ENCODE measurements at regions not wholly inside any gene's neighbourhood (a gene's known extent, or its start where the extent isn't known, plus 50 kb on each side); places are given as distances from the start of the nearest gene placed in this dataset.
A peak's percentile ranks its signal among the peaks of the same experiment; 100 is the strongest.
"Not testable (repeated sequence)": the region's sequence is repeated elsewhere in the genome, so short reads cannot be mapped to it uniquely, and the experiment has no call there.

DNA sequence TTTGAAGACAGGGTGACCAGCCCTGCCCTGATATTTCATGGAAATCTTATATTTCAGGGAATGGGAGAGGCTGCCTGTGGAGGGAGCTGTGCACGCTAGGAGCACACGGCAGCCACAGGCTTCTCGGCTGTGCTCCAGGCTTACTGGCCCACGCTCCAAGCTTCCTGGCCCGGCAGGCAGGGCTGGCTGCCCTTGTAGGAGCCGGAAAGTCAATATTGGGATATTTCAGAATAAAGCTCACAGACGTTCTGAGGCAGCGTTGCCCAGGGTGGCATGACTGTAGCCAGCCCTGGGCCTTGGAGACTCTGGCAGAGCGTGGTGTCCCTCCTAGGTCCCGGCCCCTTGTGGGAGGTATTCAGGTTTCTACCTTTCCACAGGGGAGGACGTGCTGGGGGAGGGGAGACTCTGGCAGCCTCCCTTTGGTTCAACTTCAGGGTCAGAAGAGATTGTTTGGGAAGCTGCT lies 95.6 kb downstream of the NPIPB11 start (continued):
- TF ChIP-seq ZKSCAN1 (IDR thresholded peaks at IDR 0.05; ENCODE audit: low read length), result no peak
- TF ChIP-seq, protein P1, sequence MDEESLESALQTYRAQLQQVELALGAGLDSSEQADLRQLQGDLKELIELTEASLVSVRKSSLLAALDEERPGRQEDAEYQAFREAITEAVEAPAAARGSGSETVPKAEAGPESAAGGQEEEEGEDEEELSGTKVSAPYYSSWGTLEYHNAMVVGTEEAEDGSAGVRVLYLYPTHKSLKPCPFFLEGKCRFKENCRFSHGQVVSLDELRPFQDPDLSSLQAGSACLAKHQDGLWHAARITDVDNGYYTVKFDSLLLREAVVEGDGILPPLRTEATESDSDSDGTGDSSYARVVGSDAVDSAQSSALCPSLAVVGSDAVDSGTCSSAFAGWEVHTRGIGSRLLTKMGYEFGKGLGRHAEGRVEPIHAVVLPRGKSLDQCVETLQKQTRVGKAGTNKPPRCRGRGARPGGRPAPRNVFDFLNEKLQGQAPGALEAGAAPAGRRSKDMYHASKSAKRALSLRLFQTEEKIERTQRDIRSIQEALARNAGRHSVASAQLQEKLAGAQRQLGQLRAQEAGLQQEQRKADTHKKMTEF (CRISPR knock-in tag; IDR thresholded peaks at IDR 0.05), result peak; percentile 59; the same call in 1 of the 2 replicates
- no peak for TF ChIP-seq NCOA1 (CRISPR knock-in tag; IDR thresholded peaks at IDR 0.05)
- TF ChIP-seq, protein P2, sequence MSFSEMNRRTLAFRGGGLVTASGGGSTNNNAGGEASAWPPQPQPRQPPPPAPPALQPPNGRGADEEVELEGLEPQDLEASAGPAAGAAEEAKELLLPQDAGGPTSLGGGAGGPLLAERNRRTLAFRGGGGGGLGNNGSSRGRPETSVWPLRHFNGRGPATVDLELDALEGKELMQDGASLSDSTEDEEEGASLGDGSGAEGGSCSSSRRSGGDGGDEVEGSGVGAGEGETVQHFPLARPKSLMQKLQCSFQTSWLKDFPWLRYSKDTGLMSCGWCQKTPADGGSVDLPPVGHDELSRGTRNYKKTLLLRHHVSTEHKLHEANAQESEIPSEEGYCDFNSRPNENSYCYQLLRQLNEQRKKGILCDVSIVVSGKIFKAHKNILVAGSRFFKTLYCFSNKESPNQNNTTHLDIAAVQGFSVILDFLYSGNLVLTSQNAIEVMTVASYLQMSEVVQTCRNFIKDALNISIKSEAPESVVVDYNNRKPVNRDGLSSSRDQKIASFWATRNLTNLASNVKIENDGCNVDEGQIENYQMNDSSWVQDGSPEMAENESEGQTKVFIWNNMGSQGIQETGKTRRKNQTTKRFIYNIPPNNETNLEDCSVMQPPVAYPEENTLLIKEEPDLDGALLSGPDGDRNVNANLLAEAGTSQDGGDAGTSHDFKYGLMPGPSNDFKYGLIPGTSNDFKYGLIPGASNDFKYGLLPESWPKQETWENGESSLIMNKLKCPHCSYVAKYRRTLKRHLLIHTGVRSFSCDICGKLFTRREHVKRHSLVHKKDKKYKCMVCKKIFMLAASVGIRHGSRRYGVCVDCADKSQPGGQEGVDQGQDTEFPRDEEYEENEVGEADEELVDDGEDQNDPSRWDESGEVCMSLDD (CRISPR knock-in tag; IDR thresholded peaks at IDR 0.05; ENCODE audit: borderline replicate concordance), result no peak
- no peak for TF ChIP-seq TGIF2 (CRISPR knock-in tag; IDR thresholded peaks at IDR 0.05)
- no peak; the same call in 1 of the 2 replicates for TF ChIP-seq HMG20A (CRISPR knock-in tag; IDR thresholded peaks at IDR 0.05; ENCODE audit: borderline replicate concordance)
- no peak for TF ChIP-seq MAZ (IDR thresholded peaks at IDR 0.05; ENCODE audit: borderline replicate concordance, low read depth, low read length)
- no peak for TF ChIP-seq MAZ (CRISPR knock-in tag; IDR thresholded peaks at IDR 0.05; ENCODE audit: low read depth)
- TF ChIP-seq SNRNP70 (IDR thresholded peaks at IDR 0.05; ENCODE audit: low read depth, low read length), result no peak
- no peak for TF ChIP-seq ZNF547 (CRISPR knock-in tag; IDR thresholded peaks at IDR 0.05)

DNA sequence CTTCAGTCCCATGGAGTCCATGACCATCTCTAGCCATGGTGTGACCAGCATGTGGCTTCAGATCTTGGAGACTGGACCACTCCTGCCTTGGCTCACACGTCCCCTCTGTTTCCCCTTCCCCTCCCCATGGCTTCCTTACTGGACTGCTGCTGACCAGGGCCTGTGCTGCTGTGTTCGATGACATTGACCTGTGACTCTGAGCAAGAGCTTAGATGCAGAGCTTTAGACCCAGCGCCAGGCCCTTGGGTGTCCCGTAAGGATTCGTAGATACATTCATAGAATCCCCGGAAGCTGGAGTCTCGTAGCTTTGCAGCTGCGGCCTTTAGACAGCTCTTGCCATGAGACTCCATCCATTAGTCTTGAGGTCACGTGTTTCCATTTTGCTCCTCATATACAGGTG lies 96.3 kb downstream of the NPIPB11 start:
- H4K20me1 ChIP-seq (ENCODE audit: insufficient read depth, low read length); H3K4me3 ChIP-seq (replicated peaks in 1 of 3; ENCODE audit: insufficient read depth in 1 of 3, low read depth in 2 of 3, low read length in 3 of 3); H3K9me3 ChIP-seq (ENCODE audit: low read length); H3K4me2 ChIP-seq (ENCODE audit: low read depth, low read length); H3K36me3 ChIP-seq (replicated peaks in 1 of 2; ENCODE audit: control insufficient read depth in 1 of 2, insufficient read depth in 2 of 2, low read length in 2 of 2); H3K79me2 ChIP-seq (ENCODE audit: insufficient read depth, low read length); POLR2A ChIA-PET; H3K27me3 ChIP-seq (ENCODE audit: control insufficient read depth in 1 of 2, insufficient read depth in 2 of 2, low read length in 2 of 2); FAIRE-seq; H3K27ac ChIP-seq (ENCODE audit: extremely low read length, insufficient read depth, low read length); H3K9ac ChIP-seq (ENCODE audit: insufficient read depth, low read depth, low read length); CTCF ChIA-PET (ENCODE audit: low intra/inter-chr PET ratio, low total read pairs); BruUV-seq (replicated peaks); ATAC-seq; in situ Hi-C loops (cut with HindIII; ENCODE audit: extremely low pct_ligation_motif_present, low pct_unique_long_range_greater_than_20kb); H2AFZ ChIP-seq (ENCODE audit: low read length); DNase-seq (ENCODE audit: low spot score): not testable (repeated sequence)
- 89% methylated on average over 9 of the region's 9 CpGs for whole genome bisulfite sequencing (ENCODE audit: low lambda C conversion rate)
- TF ChIP-seq, protein P3, sequence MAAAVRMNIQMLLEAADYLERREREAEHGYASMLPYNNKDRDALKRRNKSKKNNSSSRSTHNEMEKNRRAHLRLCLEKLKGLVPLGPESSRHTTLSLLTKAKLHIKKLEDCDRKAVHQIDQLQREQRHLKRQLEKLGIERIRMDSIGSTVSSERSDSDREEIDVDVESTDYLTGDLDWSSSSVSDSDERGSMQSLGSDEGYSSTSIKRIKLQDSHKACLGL (CRISPR knock-in tag; IDR thresholded peaks at IDR 0.05), result 0 out of 2 replicates have a peak, but pooled peaks have one; percentile 0
- TF ChIP-seq, protein P4, sequence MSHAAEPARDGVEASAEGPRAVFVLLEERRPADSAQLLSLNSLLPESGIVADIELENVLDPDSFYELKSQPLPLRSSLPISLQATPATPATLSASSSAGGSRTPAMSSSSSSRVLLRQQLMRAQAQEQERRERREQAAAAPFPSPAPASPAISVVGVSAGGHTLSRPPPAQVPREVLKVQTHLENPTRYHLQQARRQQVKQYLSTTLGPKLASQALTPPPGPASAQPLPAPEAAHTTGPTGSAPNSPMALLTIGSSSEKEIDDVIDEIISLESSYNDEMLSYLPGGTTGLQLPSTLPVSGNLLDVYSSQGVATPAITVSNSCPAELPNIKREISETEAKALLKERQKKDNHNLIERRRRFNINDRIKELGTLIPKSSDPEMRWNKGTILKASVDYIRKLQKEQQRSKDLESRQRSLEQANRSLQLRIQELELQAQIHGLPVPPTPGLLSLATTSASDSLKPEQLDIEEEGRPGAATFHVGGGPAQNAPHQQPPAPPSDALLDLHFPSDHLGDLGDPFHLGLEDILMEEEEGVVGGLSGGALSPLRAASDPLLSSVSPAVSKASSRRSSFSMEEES (CRISPR knock-in tag; IDR thresholded peaks at IDR 0.05), result 0 out of 2 replicates have a peak, but pooled peaks have one; percentile 4
- TF ChIP-seq, protein P5, sequence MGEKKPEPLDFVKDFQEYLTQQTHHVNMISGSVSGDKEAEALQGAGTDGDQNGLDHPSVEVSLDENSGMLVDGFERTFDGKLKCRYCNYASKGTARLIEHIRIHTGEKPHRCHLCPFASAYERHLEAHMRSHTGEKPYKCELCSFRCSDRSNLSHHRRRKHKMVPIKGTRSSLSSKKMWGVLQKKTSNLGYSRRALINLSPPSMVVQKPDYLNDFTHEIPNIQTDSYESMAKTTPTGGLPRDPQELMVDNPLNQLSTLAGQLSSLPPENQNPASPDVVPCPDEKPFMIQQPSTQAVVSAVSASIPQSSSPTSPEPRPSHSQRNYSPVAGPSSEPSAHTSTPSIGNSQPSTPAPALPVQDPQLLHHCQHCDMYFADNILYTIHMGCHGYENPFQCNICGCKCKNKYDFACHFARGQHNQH (CRISPR knock-in tag; IDR thresholded peaks at IDR 0.05), result 0 out of 2 replicates have a peak, but pooled peaks have one; percentile 3
- H3K4me1 ChIP-seq (ENCODE audit: insufficient read depth, low read length), result peaks cover 58% of the 10 kb centered on the region
- intact Hi-C loops (cut with micrococcal nuclease; ENCODE audit: unreplicated experiment), result loop anchor here (5.0 to 10.0 kb wide), 2 partner anchors 45 to 83 kb away; no protein-coding TSS in a partner anchor

Data from HepG2 (cell line).